Upper lobe of right lung (tissue), 1 donor: ENCODE measurements at regions not wholly inside any gene's neighbourhood (a gene's known extent, or its start where the extent isn't known, plus 50 kb on each side); places are given as distances from the start of the nearest gene placed in this dataset.

Experiments used
- ATAC-seq: fragments of 200-7000 bp; cut with Tn5 transposase; one replicate; pipeline ENCODE4 v1.9.1; 2020; ENCODE audit warnings: mild to moderate bottlenecking, moderate library complexity
- DNase-seq: peaks from one replicate; pipeline ENCODE4 v3.0.0-alpha.2; 2020
- H3K27ac ChIP-seq: fragments of 200-600 bp; one replicate; pipeline ENCODE4 v1.8.0; 2022
- H3K27me3 ChIP-seq: fragments of 200-600 bp; one replicate; pipeline ENCODE4 v1.8.0; 2022; ENCODE audit warnings: mild to moderate bottlenecking
- H3K36me3 ChIP-seq: fragments of 200-600 bp; one replicate; pipeline ENCODE4 v1.8.0; 2022
- H3K4me1 ChIP-seq: fragments of 200-600 bp; one replicate; pipeline ENCODE4 v1.8.0; 2022
- H3K4me3 ChIP-seq: fragments of 200-600 bp; one replicate; pipeline ENCODE4 v1.8.0; 2022; ENCODE audit warnings: mild to moderate bottlenecking
- H3K9me3 ChIP-seq: fragments of 200-600 bp; one replicate; pipeline ENCODE4 v1.8.0; 2022
- intact Hi-C: fragments of 100-400 bp; cut with DNase I; formaldehyde crosslinking; loops from one replicate; pipeline ENCODE4 v1.11.0; 2022
- TF ChIP-seq, protein P1 (sequence below): fragments of 200-600 bp; IDR thresholded peaks from one replicate; pipeline ENCODE4 v1.8.0; 2022; ENCODE audit warnings: antibody characterized with exemption
- donor health status: DM: no; HTN: yes; CAD: no; lungs with severe emphysema.

DNA sequence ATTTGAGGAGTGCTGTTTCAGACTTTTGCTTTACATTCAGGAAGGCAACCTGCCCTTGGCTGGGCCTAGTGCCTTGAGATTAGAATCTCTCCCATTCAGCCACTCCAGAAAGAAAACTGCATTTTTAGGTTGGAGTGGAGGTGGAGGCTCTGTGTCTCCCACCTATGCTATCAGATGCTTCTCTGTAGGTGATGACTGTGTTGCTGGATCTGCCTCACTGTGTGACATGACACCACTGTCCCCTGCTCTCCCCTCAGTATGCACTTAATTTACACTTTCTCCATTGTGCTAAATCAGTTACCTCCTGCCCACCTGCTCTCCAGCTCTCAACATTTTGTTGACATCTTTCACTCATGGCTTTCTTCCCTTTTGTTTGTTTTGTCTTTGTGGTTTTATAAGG lies 265.8 kb downstream of the TENT4A start:
- TF ChIP-seq, protein P1, sequence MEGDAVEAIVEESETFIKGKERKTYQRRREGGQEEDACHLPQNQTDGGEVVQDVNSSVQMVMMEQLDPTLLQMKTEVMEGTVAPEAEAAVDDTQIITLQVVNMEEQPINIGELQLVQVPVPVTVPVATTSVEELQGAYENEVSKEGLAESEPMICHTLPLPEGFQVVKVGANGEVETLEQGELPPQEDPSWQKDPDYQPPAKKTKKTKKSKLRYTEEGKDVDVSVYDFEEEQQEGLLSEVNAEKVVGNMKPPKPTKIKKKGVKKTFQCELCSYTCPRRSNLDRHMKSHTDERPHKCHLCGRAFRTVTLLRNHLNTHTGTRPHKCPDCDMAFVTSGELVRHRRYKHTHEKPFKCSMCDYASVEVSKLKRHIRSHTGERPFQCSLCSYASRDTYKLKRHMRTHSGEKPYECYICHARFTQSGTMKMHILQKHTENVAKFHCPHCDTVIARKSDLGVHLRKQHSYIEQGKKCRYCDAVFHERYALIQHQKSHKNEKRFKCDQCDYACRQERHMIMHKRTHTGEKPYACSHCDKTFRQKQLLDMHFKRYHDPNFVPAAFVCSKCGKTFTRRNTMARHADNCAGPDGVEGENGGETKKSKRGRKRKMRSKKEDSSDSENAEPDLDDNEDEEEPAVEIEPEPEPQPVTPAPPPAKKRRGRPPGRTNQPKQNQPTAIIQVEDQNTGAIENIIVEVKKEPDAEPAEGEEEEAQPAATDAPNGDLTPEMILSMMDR: no peak
- intact Hi-C loops: no loop called here
- no peaks in the 10 kb centered on the region for H3K4me1 ChIP-seq
- no peaks in the 10 kb centered on the region for H3K9me3 ChIP-seq
- H3K27ac ChIP-seq: no peak overlapping the region
- no peak overlapping the region for H3K4me3 ChIP-seq
- DNase-seq (no peak), ATAC-seq (no peak)
- H3K27me3 ChIP-seq: no peaks in the 10 kb centered on the region
- H3K36me3 ChIP-seq: no peaks in the 10 kb centered on the region

- Histone ChIP-seq H3K27ac (no peak overlapping the region), H3K4me1 (no peaks in the 10 kb centered on the region), H3K4me3 (no peak overlapping the region), H3K27me3 (no peaks in the 10 kb centered on the region), H3K36me3 (no peaks in the 10 kb centered on the region), H3K9me3 (no peaks in the 10 kb centered on the region)
- TF ChIP-seq, protein P1: no peak
- intact Hi-C loops: no loop called here
- no peak for DNase-seq
- ATAC-seq: no peak
Observed at GRCh38 chr5:6989230-6989629, 276.0 kb downstream of the TENT4A start.

GRCh38 chr5:6994097-6994496 lies 280.9 kb downstream of the TENT4A start:
- TF ChIP-seq, protein P1: no peak
- Histone ChIP-seq H3K36me3 (no peaks in the 10 kb centered on the region), H3K9me3 (no peaks in the 10 kb centered on the region), H3K4me1 (no peaks in the 10 kb centered on the region), H3K27ac (no peak overlapping the region), H3K4me3 (no peak overlapping the region), H3K27me3 (no peaks in the 10 kb centered on the region)
- intact Hi-C loops: no loop called here
- ATAC-seq (no peak), DNase-seq (no peak)

GRCh38 chr5:6995115-6995514 lies 281.9 kb downstream of the TENT4A start:
- no peak for DNase-seq
- intact Hi-C loops: no loop called here
- Histone ChIP-seq H3K27me3 (no peaks in the 10 kb centered on the region), H3K4me1 (no peaks in the 10 kb centered on the region), H3K36me3 (no peaks in the 10 kb centered on the region), H3K27ac (no peak overlapping the region), H3K4me3 (no peak overlapping the region), H3K9me3 (no peaks in the 10 kb centered on the region)
- ATAC-seq: no peak
- TF ChIP-seq, protein P1: no peak

GRCh38 chr5:7000310-7000709 lies 287.1 kb downstream of the TENT4A start:
- intact Hi-C loops: no loop called here
- Histone ChIP-seq H3K4me1 (no peaks in the 10 kb centered on the region), H3K4me3 (no peak overlapping the region), H3K9me3 (no peaks in the 10 kb centered on the region), H3K27me3 (no peaks in the 10 kb centered on the region), H3K27ac (no peak overlapping the region), H3K36me3 (no peaks in the 10 kb centered on the region)
- TF ChIP-seq, protein P1: no peak
- DNase-seq (no peak), ATAC-seq (no peak)

GRCh38 chr5:7010591-7010990 lies 297.4 kb downstream of the TENT4A start:
- Histone ChIP-seq H3K27ac (no peak overlapping the region), H3K9me3 (no peaks in the 10 kb centered on the region), H3K27me3 (no peaks in the 10 kb centered on the region), H3K4me1 (no peaks in the 10 kb centered on the region), H3K36me3 (no peaks in the 10 kb centered on the region), H3K4me3 (no peak overlapping the region)
- TF ChIP-seq, protein P1: no peak
- no peak for DNase-seq
- intact Hi-C loops: no loop called here
- ATAC-seq: no peak
